ENCODE measurements at regions not wholly inside any gene's neighbourhood (a gene's known extent, or its start where the extent isn't known, plus 50 kb on each side); places are given as distances from the start of the nearest gene placed in this dataset.
A peak's percentile ranks its signal among the peaks of the same experiment; 100 is the strongest.

DNA sequence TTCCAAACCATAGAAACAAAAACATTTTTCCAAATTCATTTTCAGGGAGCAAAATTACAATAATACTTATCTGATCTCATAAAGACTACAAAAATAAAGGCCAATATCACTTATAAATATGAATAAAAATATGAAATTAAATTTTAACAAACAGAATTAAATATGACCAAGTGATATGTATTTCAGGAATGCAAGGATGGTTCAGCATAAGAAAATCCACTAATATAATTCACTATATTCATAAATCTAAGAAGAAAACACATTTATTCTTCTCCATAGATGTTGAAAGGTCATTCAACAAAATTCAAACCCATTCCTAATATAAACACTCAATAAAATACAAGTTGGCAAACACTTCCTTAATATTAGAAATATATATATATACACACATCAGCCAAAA, 115.2 kb upstream of the TMEM168 start:
- Histone ChIP-seq H3K27ac (ENCODE audit: low read depth, low read length, poor library complexity, severe bottlenecking) (no peak overlapping the region), H3K36me3 (ENCODE audit: insufficient read depth, low read length, poor library complexity, severe bottlenecking) (no peaks in the 10 kb centered on the region), H3K4me3 (ENCODE audit: low read depth, low read length, poor library complexity, severe bottlenecking) (no peak overlapping the region), H3K27me3 (replicated peaks; ENCODE audit: insufficient read depth, low read depth, low read length, poor library complexity) (no peaks in the 10 kb centered on the region), H3K9me3 (ENCODE audit: low read depth, low read length, poor library complexity, severe bottlenecking) (no peaks in the 10 kb centered on the region), H3K4me1 (ENCODE audit: insufficient read depth, low read length, poor library complexity, severe bottlenecking) (peaks cover 9% of the 10 kb centered on the region)
- TF ChIP-seq, protein P1, sequence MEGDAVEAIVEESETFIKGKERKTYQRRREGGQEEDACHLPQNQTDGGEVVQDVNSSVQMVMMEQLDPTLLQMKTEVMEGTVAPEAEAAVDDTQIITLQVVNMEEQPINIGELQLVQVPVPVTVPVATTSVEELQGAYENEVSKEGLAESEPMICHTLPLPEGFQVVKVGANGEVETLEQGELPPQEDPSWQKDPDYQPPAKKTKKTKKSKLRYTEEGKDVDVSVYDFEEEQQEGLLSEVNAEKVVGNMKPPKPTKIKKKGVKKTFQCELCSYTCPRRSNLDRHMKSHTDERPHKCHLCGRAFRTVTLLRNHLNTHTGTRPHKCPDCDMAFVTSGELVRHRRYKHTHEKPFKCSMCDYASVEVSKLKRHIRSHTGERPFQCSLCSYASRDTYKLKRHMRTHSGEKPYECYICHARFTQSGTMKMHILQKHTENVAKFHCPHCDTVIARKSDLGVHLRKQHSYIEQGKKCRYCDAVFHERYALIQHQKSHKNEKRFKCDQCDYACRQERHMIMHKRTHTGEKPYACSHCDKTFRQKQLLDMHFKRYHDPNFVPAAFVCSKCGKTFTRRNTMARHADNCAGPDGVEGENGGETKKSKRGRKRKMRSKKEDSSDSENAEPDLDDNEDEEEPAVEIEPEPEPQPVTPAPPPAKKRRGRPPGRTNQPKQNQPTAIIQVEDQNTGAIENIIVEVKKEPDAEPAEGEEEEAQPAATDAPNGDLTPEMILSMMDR (conservative IDR thresholded peaks at IDR 0.05; ENCODE audit: low read depth, low read length): no peak
- no peak for TF ChIP-seq EZH2 (IDR thresholded peaks at IDR 0.05; ENCODE audit: borderline replicate concordance, low read depth, low read length, poor library complexity, severe bottlenecking)
- ChIA-PET POLR2A (ENCODE audit: low non-redundant PET) (no interaction called here), CTCF (no interaction called here)
- no peak for DNase-seq (ENCODE audit: low spot score)
- intact Hi-C loops (cut with micrococcal nuclease; ENCODE audit: unreplicated experiment): no loop called here
- no TSS peak for BruUV-seq (replicated peaks)

GRCh38 chr7:112898432-112899290, 108.5 kb upstream of the TMEM168 start:
- intact Hi-C loops (cut with micrococcal nuclease; ENCODE audit: unreplicated experiment): loop anchor here (1.0 to 10.0 kb wide), 3 partner anchors 348 to 1154 kb away; no protein-coding TSS in a partner anchor
- Histone ChIP-seq H3K27ac (ENCODE audit: low read depth, low read length, poor library complexity, severe bottlenecking) (no peak overlapping the region), H3K9me3 (ENCODE audit: low read depth, low read length, poor library complexity, severe bottlenecking) (no peaks in the 10 kb centered on the region), H3K36me3 (ENCODE audit: insufficient read depth, low read length, poor library complexity, severe bottlenecking) (no peaks in the 10 kb centered on the region), H3K27me3 (replicated peaks; ENCODE audit: insufficient read depth, low read depth, low read length, poor library complexity) (no peaks in the 10 kb centered on the region), H3K4me1 (ENCODE audit: insufficient read depth, low read length, poor library complexity, severe bottlenecking) (no peaks in the 10 kb centered on the region), H3K4me3 (ENCODE audit: low read depth, low read length, poor library complexity, severe bottlenecking) (no peak overlapping the region)
- TF ChIP-seq, protein P1 (conservative IDR thresholded peaks at IDR 0.05; ENCODE audit: low read depth, low read length): peak; percentile 83
- TF ChIP-seq EZH2 (IDR thresholded peaks at IDR 0.05; ENCODE audit: borderline replicate concordance, low read depth, low read length, poor library complexity, severe bottlenecking): no peak
- ChIA-PET CTCF (no interaction called here), POLR2A (ENCODE audit: low non-redundant PET) (interaction anchor here (0.6 kb wide), 1 partner anchor 115 kb away, joined by 3 read pairs; no protein-coding TSS in a partner anchor)
- BruUV-seq (replicated peaks): no TSS peak
- DNase-seq (ENCODE audit: low spot score): peak; percentile 81

GRCh38 chr7:112897839-112898431, 107.7 kb upstream of the TMEM168 start:
- BruUV-seq (replicated peaks): no TSS peak
- no peak overlapping the region for H3K4me3 ChIP-seq (ENCODE audit: low read depth, low read length, poor library complexity, severe bottlenecking)
- no peaks in the 10 kb centered on the region for H3K4me1 ChIP-seq (ENCODE audit: insufficient read depth, low read length, poor library complexity, severe bottlenecking)
- H3K27me3 ChIP-seq (replicated peaks; ENCODE audit: insufficient read depth, low read depth, low read length, poor library complexity): no peaks in the 10 kb centered on the region
- TF ChIP-seq EZH2 (IDR thresholded peaks at IDR 0.05; ENCODE audit: borderline replicate concordance, low read depth, low read length, poor library complexity, severe bottlenecking): no peak
- TF ChIP-seq, protein P1 (conservative IDR thresholded peaks at IDR 0.05; ENCODE audit: low read depth, low read length): no peak
- H3K36me3 ChIP-seq (ENCODE audit: insufficient read depth, low read length, poor library complexity, severe bottlenecking): no peaks in the 10 kb centered on the region
- H3K27ac ChIP-seq (ENCODE audit: low read depth, low read length, poor library complexity, severe bottlenecking): no peak overlapping the region
- POLR2A ChIA-PET (ENCODE audit: low non-redundant PET): no interaction called here
- intact Hi-C loops (cut with micrococcal nuclease; ENCODE audit: unreplicated experiment): loop anchor here (1.0 to 10.0 kb wide), 3 partner anchors 348 to 1153 kb away; no protein-coding TSS in a partner anchor
- CTCF ChIA-PET: no interaction called here
- no peak for DNase-seq (ENCODE audit: low spot score)
- no peaks in the 10 kb centered on the region for H3K9me3 ChIP-seq (ENCODE audit: low read depth, low read length, poor library complexity, severe bottlenecking)

All from A673 (cell line).